ENCODE measurements at regions not wholly inside any gene's neighbourhood (a gene's known extent, or its start where the extent isn't known, plus 50 kb on each side); places are given as distances from the start of the nearest gene placed in this dataset.

DNA sequence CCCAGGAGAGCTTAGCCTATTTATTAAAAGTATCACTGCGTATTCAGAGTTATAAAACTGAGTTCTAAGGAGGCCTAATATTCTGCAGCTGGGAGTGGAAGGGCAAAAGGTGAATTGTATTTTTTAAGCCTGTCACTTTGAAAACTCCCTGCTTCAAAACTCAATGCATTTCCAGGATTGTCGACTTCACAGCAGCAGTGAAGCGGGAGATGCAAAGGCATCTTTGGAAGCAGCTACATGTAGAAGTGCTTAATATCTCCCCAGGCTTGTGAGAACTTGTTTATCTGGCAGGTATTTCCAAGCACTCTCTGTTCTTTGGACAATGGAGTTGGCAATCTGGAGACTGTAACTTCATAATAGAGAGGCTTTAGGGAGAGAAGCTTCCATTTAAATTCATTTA is 717.5 kb upstream of the SLIT2 start:
- no peak for TF ChIP-seq POLR2A (IDR thresholded peaks at IDR 0.05)
- TF ChIP-seq, protein P1, sequence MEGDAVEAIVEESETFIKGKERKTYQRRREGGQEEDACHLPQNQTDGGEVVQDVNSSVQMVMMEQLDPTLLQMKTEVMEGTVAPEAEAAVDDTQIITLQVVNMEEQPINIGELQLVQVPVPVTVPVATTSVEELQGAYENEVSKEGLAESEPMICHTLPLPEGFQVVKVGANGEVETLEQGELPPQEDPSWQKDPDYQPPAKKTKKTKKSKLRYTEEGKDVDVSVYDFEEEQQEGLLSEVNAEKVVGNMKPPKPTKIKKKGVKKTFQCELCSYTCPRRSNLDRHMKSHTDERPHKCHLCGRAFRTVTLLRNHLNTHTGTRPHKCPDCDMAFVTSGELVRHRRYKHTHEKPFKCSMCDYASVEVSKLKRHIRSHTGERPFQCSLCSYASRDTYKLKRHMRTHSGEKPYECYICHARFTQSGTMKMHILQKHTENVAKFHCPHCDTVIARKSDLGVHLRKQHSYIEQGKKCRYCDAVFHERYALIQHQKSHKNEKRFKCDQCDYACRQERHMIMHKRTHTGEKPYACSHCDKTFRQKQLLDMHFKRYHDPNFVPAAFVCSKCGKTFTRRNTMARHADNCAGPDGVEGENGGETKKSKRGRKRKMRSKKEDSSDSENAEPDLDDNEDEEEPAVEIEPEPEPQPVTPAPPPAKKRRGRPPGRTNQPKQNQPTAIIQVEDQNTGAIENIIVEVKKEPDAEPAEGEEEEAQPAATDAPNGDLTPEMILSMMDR (IDR thresholded peaks at IDR 0.05), result no peak
